Right atrium auricular region (tissue), 2 donors: ENCODE measurements at regions not wholly inside any gene's neighbourhood (a gene's known extent, or its start where the extent isn't known, plus 50 kb on each side); places are given as distances from the start of the nearest gene placed in this dataset.

Source experiments
- DNase-seq: peaks from one replicate; pipeline ENCODE4 v3.0.0-alpha.2; 2019; ENCODE audit warnings: low spot score
- H3K27ac ChIP-seq, 2 donors: fragments of 200-600 bp; sonication (generic); 1 replicate in 1 of 2; 2 replicates in 1 of 2; pipeline ENCODE4 v1.5.1; 2016 to 2019
- H3K27me3 ChIP-seq, 2 donors: fragments of 200-600 bp; sonication (generic); one replicate each; pipeline versions ENCODE4 v1.5.1 to v1.6.0; 2017 to 2019
- H3K36me3 ChIP-seq: fragments of 200-600 bp; sonication (generic); one replicate; pipeline ENCODE4 v1.5.1; 2016
- H3K4me1 ChIP-seq, 2 donors: fragments of 200-600 bp; sonication (generic); one replicate each; pipeline versions ENCODE4 v1.5.1 to v1.6.0; 2017 to 2019
- H3K4me3 ChIP-seq, 2 donors: fragments of 200-600 bp; sonication (generic); 1 replicate in 1 of 2; 2 replicates in 1 of 2; pipeline ENCODE4 v1.5.1; 2017 to 2019; ENCODE audit warnings: mild to moderate bottlenecking in 1 of 2, moderate library complexity in 1 of 2
- H3K9me3 ChIP-seq, 2 donors: fragments of 200-600 bp; sonication (generic); one replicate each; pipeline ENCODE4 v1.5.1; 2019
- TF ChIP-seq, protein P1 (sequence below), 2 donors: fragments of 200-600 bp; sonication (generic); IDR thresholded peaks; one replicate each; pipeline ENCODE4 v1.5.1; 2019; ENCODE audit warnings: antibody characterized with exemption in 2 of 2

DNA sequence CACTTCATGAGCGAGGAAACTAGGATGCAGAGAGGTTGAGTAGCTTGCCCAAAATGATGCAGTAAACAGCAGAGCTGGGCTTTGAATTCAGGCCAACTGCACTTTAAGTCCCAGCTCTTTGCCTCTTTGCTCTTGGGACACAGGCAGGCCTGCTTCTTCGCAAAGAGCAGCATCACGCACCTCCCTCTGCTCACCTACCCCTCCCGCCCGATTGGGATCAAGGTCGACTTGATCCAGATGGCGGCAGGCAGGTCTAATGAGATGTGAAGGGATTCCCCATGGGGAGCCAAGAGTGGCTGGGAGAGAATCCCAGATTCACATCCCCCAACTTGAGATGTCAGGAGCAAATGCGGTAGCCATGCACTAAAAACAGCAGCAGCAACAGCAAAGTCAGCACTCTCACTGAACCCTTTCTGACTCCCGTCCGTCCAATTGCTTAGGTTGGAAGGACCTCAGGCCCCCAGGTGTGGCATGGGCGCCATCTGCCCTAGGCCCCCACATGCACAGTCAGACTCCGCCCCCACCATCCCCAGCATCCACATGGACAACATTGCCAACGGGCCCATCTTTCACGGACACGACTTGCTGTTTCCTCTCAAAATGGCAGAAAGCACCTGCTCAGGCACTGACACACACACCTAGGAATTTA is 84.3 kb upstream of the MAP4K4 start:
- TF ChIP-seq, protein P1, sequence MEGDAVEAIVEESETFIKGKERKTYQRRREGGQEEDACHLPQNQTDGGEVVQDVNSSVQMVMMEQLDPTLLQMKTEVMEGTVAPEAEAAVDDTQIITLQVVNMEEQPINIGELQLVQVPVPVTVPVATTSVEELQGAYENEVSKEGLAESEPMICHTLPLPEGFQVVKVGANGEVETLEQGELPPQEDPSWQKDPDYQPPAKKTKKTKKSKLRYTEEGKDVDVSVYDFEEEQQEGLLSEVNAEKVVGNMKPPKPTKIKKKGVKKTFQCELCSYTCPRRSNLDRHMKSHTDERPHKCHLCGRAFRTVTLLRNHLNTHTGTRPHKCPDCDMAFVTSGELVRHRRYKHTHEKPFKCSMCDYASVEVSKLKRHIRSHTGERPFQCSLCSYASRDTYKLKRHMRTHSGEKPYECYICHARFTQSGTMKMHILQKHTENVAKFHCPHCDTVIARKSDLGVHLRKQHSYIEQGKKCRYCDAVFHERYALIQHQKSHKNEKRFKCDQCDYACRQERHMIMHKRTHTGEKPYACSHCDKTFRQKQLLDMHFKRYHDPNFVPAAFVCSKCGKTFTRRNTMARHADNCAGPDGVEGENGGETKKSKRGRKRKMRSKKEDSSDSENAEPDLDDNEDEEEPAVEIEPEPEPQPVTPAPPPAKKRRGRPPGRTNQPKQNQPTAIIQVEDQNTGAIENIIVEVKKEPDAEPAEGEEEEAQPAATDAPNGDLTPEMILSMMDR (IDR thresholded peaks at IDR 0.05): no peak
- no peak for DNase-seq
- Histone ChIP-seq H3K4me3 (no peak overlapping the region), H3K27me3 (no peaks in the 10 kb centered on the region), H3K36me3 (no peaks in the 10 kb centered on the region), H3K9me3 (no peaks in the 10 kb centered on the region), H3K4me1 (no peaks in the 10 kb centered on the region), H3K27ac (no peak overlapping the region)

DNA sequence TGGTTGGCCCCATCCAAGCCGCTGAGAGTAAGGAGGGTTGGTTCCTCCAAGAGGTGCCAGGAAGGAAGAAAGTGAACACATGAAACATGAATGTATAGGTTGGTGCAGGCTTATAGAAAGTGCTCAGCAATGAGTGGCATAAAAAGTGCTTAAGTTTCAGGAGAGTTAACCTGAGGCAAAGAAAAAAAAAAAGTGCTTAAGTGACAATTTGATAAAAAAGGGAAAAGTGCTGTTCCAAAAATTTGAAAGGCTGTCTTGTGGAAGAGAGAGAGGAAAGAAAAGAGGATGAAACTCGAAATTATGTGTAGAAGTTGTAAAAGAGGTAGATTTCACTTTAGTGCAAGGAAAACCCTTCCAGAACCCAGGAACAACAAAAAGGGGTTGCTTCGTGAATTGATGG is 85.5 kb upstream of the MAP4K4 start:
- H3K27me3 ChIP-seq: no peaks in the 10 kb centered on the region
- TF ChIP-seq, protein P1 (IDR thresholded peaks at IDR 0.05): no peak

DNA sequence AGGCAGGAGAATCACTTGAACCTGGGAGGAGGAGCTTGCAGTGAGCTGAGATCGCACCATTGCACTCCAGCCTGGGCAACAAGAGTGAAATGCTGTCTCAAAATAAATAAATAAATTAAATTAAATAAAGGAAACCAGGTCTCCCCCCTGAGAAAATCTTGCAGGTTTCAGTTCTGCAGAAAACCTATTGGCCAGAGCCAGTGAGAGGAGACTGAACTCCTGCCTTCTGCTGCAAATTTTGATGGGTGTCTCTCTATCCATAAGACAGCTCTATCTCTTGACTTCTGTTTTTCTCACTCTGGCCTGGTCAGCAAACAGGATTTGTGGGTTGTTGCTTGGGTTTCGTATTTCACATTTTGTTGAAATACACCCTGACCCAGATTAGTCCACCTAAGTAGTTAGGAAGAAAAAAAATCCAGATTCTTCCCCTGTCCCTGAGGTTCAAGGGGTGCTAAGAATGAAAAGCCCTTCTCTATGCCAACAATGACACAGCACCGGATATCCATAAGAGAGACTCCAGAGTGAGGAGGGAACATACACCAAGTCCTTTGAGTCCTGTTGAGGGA is 86.7 kb upstream of the MAP4K4 start:
- Histone ChIP-seq H3K27me3 (no peaks in the 10 kb centered on the region), H3K4me1 (no peaks in the 10 kb centered on the region), H3K4me3 (no peak overlapping the region), H3K36me3 (no peaks in the 10 kb centered on the region), H3K9me3 (no peaks in the 10 kb centered on the region), H3K27ac (no peak overlapping the region)
- no peak for DNase-seq
- TF ChIP-seq, protein P1 (IDR thresholded peaks at IDR 0.05): no peak

More for the DNA sequence above, 85.5 kb upstream of the MAP4K4 start:
- H3K4me3 ChIP-seq: no peak overlapping the region
- H3K36me3 ChIP-seq: no peaks in the 10 kb centered on the region
- DNase-seq: no peak
- H3K27ac ChIP-seq: no peak overlapping the region
- H3K4me1 ChIP-seq: no peaks in the 10 kb centered on the region
- H3K9me3 ChIP-seq: no peaks in the 10 kb centered on the region

DNA sequence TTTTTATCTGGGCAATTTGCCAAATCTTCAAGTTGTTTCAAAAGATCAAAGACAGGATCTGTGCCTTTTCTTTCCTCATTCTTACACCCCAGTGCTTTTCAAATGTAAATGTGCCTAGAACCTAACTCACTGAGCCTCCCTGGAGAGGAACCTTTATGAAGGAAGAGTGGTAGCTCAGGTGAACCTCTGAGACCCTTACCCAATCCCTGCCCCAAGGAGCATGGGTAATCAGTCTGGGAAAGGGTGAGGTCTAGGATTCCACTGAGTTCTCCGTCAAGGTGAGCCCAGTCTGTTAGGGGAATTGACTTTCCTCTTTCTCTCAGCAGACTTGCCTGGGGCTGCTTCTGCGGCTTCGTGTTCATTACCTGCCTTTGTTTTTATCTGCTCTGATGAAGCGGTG is 88.1 kb upstream of the MAP4K4 start:
- no peaks in the 10 kb centered on the region for H3K4me1 ChIP-seq
- H3K9me3 ChIP-seq: no peaks in the 10 kb centered on the region
- H3K27ac ChIP-seq: no peak overlapping the region
- TF ChIP-seq, protein P1 (IDR thresholded peaks at IDR 0.05): no peak
- no peak overlapping the region for H3K4me3 ChIP-seq
- no peaks in the 10 kb centered on the region for H3K36me3 ChIP-seq
- H3K27me3 ChIP-seq: no peaks in the 10 kb centered on the region
- DNase-seq: no peak

DNA sequence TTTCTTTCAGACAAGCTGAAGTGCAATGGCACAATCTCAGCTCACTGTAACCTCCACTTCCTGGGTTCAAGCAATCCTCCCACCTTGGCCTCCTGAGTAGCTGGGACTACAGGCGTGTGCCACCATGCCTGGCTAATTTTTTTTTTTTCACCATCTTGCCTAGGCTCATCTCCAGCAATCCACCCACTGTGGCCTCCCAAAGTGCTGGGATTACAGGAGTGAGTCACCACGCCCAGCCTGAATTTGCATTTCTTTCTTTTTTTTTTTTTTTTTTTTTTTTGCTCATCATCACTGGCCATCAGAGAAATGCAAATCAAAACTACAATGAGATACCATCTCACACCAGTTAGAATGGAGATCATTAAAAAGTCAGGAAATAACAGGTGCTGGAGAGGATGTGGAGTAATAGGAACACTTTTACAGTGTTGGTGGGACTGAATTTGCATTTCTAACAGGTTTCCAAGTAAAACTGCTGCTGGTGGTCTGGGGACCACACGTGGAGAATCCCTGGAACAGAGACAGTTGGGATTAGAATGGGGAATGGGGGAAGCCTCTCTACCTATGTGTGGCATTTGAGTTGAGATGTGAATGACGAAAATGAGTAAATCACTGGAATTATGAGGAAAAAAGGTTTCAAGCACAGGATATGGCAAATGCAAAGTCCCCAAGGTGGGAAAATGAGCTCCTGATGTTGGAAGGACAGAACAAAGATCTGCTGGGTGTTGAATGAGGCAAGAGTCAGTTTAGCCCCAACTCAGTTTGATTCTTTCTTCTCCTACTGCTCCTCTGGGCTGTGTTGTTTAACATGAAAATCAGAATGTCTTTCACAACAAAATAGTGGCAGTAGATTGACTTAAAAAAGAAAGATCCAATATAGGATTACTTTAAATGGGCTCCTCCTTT is 88.8 kb upstream of the MAP4K4 start:
- Histone ChIP-seq H3K9me3 (no peaks in the 10 kb centered on the region), H3K27me3 (no peaks in the 10 kb centered on the region), H3K4me1 (no peaks in the 10 kb centered on the region), H3K27ac (no peak overlapping the region), H3K4me3 (no peak overlapping the region), H3K36me3 (no peaks in the 10 kb centered on the region)
- TF ChIP-seq, protein P1 (IDR thresholded peaks at IDR 0.05): no peak
- DNase-seq: no peak
